GM23338 (cell line): ENCODE measurements at regions not wholly inside any gene's neighbourhood (a gene's known extent, or its start where the extent isn't known, plus 50 kb on each side); places are given as distances from the start of the nearest gene placed in this dataset.

ENCODE experiments used
- CREB1 ChIP-seq: fragments of 250-450 bp; sonication (Bioruptor Pico); IDR thresholded peaks from 2 replicates; pipeline ENCODE4 v1.5.0; 2020; ENCODE audit warnings: low read depth, mild to moderate bottlenecking, moderate library complexity
- EZH2 ChIP-seq: fragments of 200-600 bp; sonication (generic); IDR thresholded peaks from one replicate; pipeline ENCODE4 v1.8.0; 2017; ENCODE audit warnings: antibody characterized with exemption, mild to moderate bottlenecking, low read depth; ENCODE audit not compliant: unreplicated experiment
- EZH2phosphoT487 ChIP-seq: fragments of 200-600 bp; sonication (generic); IDR thresholded peaks from one replicate; pipeline ENCODE4 v1.8.1; 2018; ENCODE audit warnings: antibody characterized with exemption; ENCODE audit not compliant: unreplicated experiment
- JUNB ChIP-seq: IDR thresholded peaks from one replicate; pipeline ENCODE4 v1.6.1; 2016; ENCODE audit warnings: antibody characterized with exemption; ENCODE audit not compliant: unreplicated experiment
- POLR2AphosphoS5 ChIP-seq: IDR thresholded peaks from 2 replicates; pipeline ENCODE4 v1.6.1; 2016; ENCODE audit warnings: antibody characterized with exemption, low read depth
- ZNF331 ChIP-seq: fragments of 250-450 bp; sonication (Bioruptor Pico); IDR thresholded peaks from 2 replicates; pipeline ENCODE4 v1.5.0; 2020; ENCODE audit warnings: low read depth, mild to moderate bottlenecking, moderate library complexity
- TF ChIP-seq, protein P1 (sequence below), 2 experiments: fragments of 200-600 bp in 1 of 2; sonication (generic) in 1 of 2; conservative IDR thresholded peaks; 2 replicates each; pipeline versions ENCODE4 v1.5.1 to v1.6.1; 2016 to 2017; ENCODE audit warnings: antibody characterized with exemption in 2 of 2, low read depth in 2 of 2, mild to moderate bottlenecking in 2 of 2, moderate library complexity in 1 of 2
- TF ChIP-seq, protein P2 (sequence below): IDR thresholded peaks from one replicate; pipeline ENCODE4 v1.6.1; 2018; ENCODE audit warnings: antibody characterized with exemption; ENCODE audit not compliant: unreplicated experiment

DNA sequence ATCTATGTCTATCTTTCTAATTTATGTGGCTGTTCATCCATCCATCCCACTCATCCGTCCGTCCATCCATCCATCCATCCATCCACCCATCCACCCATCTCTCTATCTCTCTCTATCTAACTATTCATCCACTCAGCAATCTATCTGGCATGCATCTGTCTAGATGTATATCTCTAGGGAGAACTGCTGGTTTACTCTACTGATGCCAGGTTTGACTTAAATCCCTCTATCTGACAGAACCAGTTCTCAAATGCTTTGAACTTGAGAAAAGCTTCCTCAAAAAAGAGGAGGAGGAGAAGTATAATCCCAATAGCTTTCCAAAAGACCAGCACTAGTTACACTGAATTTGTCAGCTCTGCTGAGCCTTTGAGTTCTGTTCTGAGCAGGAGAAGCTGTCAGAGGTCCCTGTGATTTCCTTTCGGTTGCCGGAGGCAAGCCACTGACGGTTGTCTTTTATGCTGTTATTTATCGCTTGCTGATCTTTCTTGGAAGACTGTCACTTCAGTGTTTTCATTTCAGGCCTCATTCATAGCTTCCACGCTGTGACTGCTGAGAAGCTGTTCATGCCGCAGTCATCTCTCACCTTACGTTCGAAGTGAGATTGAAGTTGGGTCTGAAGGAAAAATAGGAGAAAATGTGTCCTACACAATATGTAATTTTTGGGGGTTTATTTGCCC is 129.4 kb upstream of the UXS1 start:
- TF ChIP-seq, protein P1, sequence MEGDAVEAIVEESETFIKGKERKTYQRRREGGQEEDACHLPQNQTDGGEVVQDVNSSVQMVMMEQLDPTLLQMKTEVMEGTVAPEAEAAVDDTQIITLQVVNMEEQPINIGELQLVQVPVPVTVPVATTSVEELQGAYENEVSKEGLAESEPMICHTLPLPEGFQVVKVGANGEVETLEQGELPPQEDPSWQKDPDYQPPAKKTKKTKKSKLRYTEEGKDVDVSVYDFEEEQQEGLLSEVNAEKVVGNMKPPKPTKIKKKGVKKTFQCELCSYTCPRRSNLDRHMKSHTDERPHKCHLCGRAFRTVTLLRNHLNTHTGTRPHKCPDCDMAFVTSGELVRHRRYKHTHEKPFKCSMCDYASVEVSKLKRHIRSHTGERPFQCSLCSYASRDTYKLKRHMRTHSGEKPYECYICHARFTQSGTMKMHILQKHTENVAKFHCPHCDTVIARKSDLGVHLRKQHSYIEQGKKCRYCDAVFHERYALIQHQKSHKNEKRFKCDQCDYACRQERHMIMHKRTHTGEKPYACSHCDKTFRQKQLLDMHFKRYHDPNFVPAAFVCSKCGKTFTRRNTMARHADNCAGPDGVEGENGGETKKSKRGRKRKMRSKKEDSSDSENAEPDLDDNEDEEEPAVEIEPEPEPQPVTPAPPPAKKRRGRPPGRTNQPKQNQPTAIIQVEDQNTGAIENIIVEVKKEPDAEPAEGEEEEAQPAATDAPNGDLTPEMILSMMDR (conservative IDR thresholded peaks at IDR 0.05; ENCODE audit: low read depth in 2 of 2): no peak
- TF ChIP-seq EZH2: no peak
- TF ChIP-seq POLR2AphosphoS5: no peak
- no peak for TF ChIP-seq EZH2phosphoT487
- TF ChIP-seq, protein P2, sequence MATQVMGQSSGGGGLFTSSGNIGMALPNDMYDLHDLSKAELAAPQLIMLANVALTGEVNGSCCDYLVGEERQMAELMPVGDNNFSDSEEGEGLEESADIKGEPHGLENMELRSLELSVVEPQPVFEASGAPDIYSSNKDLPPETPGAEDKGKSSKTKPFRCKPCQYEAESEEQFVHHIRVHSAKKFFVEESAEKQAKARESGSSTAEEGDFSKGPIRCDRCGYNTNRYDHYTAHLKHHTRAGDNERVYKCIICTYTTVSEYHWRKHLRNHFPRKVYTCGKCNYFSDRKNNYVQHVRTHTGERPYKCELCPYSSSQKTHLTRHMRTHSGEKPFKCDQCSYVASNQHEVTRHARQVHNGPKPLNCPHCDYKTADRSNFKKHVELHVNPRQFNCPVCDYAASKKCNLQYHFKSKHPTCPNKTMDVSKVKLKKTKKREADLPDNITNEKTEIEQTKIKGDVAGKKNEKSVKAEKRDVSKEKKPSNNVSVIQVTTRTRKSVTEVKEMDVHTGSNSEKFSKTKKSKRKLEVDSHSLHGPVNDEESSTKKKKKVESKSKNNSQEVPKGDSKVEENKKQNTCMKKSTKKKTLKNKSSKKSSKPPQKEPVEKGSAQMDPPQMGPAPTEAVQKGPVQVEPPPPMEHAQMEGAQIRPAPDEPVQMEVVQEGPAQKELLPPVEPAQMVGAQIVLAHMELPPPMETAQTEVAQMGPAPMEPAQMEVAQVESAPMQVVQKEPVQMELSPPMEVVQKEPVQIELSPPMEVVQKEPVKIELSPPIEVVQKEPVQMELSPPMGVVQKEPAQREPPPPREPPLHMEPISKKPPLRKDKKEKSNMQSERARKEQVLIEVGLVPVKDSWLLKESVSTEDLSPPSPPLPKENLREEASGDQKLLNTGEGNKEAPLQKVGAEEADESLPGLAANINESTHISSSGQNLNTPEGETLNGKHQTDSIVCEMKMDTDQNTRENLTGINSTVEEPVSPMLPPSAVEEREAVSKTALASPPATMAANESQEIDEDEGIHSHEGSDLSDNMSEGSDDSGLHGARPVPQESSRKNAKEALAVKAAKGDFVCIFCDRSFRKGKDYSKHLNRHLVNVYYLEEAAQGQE: no peak
- no peak for TF ChIP-seq JUNB
- no peak for TF ChIP-seq CREB1 (CRISPR knock-in tag)
- TF ChIP-seq ZNF331 (CRISPR knock-in tag): no peak
